ENCODE measurements at regions not wholly inside any gene's neighbourhood (a gene's known extent, or its start where the extent isn't known, plus 50 kb on each side); places are given as distances from the start of the nearest gene placed in this dataset.

- DNase-seq, result no peak
Measured at GRCh38 chr12:84376320-84376719, 536.3 kb downstream of the SLC6A15 start.

GRCh38 chr12:84375449-84376170, 537.0 kb downstream of the SLC6A15 start:
- DNase-seq, result peak; percentile 70

GRCh38 chr12:84362552-84362897, 550.1 kb downstream of the SLC6A15 start:
- DNase-seq, result no peak

DNA sequence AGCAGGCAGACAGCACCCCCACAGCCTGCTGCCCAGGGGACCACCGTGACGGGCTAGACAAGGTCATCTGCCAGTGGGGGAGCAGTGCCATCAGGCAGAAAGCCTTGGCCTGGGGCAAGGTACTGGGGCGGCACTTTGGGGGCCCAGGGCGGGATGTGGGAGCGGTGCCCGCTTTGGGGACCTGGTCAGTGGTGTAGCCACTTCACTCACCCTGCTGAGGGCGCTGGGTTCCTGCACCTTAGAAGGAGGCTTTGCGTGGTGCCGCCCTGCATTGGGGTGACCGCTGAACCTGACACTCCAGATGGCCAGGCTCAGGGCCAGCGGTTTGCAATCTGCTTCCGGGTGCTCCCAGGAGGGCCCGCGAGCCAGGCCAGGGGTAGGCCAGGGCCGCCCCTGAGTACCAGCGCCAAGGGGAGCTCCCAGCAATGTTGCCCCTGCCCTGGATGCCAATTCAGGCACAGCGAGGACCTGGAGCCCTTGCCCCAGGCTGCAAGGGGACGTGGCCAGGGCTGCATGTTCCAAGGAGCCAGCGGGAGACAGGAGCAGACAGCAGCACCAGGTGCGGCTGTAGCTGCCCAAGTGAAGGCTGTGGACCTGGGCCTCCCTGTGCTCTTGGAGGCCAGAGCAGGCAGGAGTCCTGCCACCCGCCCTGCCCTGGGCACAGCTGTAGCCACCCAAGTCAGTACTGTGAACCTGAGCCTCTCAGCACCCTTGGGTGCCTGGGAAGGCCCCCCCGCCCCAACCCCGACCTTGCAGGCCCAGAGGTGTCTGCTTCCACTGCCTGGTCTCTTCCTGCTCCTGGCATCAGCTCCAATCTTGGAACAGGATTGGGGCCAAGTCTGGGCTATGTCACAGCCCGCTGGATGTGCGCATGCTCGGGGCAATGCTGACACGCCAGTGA, 550.7 kb downstream of the SLC6A15 start:
- no peak for DNase-seq

GRCh38 chr12:84357314-84357713, 555.3 kb downstream of the SLC6A15 start:
- DNase-seq, result no peak

GRCh38 chr12:84356224-84356623, 556.4 kb downstream of the SLC6A15 start:
- DNase-seq, result no peak

DNA sequence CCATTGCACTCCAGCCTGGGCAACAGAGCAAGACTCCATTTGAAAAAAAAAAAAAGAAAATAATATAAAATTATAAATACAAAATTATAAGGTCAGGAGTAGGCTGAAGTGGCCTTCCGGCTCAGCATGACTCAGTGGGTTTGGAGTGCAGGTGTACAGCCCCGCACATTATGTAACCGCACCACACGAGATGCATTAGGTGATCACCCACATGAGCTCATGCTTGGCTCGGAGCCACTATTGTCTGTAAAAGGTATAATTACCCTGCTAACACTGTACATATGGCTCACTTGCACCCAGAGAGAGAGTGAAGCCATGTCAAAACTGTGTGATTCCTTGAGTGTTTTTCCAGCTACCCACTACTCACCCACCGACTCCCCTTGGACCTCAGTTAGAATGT, 557.0 kb downstream of the SLC6A15 start:
- DNase-seq, result no peak

- no peak for DNase-seq
Measured at GRCh38 chr12:84348582-84348981, 564.0 kb downstream of the SLC6A15 start.

- no peak for DNase-seq
Measured at GRCh38 chr12:84341467-84342193, 571.0 kb downstream of the SLC6A15 start.

GRCh38 chr12:84336231-84336630, 576.4 kb downstream of the SLC6A15 start:
- no peak for DNase-seq

DNA sequence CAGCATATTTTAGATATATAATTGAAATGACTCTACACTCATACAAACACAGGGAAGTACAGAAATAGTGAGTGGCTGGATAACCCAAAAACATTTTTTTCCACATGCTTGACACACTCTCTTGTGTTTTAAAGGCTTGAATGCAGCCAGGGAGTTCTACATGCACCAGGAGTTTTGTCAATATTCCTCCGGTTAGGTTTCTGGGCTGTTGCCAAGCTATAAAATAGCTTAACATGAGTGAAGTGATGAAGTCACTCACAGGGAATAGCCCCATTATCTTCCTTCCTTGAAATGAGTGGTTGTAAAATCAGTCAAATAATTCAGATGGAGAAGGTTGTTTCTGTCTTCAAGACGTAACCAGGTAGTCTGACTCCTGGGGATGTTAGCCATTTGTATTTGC, 582.7 kb downstream of the SLC6A15 start:
- DNase-seq, result peak; percentile 21

GRCh38 chr12:84315926-84316325, 596.7 kb downstream of the SLC6A15 start:
- DNase-seq, result no peak

DNA sequence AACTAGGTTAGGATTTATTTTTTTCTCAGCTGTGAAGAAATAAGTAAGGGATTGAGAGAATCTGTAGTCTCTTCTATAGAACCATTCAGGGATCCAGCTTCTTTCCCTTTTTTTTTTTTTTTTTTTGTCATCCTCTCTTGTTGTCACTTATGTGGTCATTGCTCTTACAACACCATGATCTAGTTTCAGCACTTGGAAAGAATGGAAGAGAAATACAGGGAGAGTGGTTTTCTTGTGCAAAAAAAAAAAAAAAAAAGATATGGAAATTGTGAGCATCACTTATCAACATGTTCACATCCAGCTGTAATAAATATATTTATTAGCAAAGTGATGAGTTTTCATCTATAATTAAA, 599.3 kb downstream of the SLC6A15 start:
- no peak for DNase-seq

DNA sequence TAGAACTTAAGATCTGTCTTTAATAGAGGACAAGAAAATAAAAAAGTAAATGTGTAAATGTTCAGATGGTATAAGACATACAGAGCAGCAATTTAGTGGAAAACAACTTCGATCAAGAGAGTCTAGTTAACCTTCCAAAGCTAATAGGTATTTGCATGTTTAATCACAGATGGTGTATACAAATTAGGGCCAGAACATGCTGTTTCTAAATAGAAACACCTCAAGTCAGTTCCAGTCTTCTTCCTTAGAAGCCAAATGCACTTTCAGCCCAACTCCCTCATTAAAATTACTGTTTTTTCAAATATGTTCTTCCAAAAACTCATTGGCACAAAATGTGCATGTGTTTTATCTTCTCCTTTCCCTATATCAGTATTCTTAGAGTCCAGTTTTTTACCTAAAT, 604.4 kb downstream of the SLC6A15 start:
- no peak for DNase-seq

- DNase-seq, result no peak
Measured at GRCh38 chr12:84305144-84305543, 607.5 kb downstream of the SLC6A15 start.

DNA sequence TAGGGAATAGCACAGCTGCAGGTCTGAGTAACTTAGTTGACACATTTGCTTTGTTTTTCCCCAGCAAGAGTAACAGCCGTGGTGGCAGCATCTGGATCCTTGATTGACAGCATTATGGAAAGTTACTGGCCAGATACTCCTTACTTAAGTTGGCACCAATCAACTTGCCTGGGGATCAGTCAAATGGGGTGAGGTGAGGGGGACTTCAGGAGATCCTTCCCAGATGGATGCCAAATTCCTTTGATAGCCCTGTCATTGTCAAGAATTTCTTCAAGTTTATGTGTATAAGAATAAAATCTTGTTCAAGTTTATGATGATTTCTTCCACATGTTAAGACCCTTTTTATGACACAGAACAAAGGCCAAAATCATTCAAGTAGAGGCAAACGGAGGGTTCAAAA, 618.4 kb downstream of the SLC6A15 start:
- DNase-seq, result peak; percentile 13

GRCh38 chr12:84290168-84290567, 622.4 kb downstream of the SLC6A15 start:
- DNase-seq, result no peak

DNA sequence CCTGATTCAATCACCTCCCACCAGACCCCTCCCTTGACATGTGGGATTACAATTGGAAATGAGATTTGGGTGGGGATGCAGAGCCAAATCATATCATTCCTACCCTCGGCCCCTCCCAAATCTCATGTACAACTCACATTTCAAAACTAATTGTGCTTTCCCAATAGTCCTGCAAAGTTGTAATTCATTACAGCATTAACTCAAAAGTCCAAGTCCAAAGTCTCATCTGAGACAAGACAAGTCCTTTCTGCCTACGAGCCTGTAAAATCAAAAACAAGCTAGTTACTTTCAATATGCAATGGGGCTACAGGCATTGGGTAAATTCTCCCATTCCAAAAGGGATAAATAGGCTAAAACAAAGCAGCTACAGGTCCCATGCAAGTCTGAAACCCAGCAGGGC, 634.6 kb downstream of the SLC6A15 start:
- no peak for DNase-seq

DNA sequence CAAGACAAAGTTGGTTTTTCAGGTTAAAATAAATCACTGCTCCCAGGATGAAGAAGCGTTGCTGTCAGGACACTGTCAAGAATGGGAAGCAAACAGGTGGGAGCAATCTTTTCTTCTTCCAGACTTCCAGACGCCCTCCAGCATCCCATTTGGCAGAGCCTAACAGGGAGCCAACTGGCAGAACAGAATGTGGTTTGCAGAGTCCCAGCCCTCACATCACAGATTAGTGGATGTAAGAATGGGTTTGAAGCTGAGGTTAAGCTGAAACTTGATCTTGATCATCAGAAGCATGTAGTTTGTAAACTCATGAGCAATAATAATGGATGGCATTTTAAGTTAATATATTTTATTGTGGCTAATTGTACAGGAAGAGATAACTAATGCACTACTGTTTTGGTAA, 636.4 kb downstream of the SLC6A15 start:
- peak; percentile 6 for DNase-seq

DNA sequence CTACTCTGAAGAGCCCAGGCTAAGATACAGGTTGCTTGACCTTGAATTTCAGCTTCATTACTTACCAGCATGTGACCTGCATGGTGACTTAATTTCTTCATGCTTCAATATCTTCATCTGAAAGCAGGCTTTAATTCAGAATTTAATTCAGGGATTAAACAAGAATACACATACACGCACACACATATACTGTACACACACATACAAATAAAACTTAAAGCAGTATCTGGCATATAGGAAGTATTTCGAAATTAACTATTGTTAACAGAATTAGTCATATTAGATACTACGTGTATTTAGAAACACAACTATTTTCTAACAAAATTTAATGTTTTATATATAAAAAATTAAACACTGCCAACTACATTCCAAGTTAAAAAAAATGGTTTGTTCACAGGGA, 640.3 kb downstream of the SLC6A15 start:
- no peak for DNase-seq

- no peak for DNase-seq
Measured at GRCh38 chr12:84270470-84271140, 642.0 kb downstream of the SLC6A15 start.

DNA sequence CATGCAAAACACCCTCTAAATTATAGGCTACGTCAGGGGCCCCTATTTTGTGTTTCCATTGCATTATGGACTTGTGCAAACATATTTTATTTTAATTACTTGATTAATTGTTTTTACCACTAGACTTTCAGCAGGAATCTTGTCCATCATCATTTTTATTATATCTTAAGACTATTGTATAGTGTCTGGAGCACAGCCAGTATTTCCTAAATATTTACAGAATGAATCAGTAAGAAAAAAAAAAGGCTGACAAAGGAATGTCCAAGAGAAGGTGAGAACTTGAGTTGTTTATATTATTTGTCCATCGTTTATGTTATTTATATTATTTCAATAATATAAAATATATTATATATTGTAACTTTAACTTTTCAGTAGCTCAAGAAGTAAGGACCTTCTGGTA, 664.7 kb downstream of the SLC6A15 start:
- no peak for DNase-seq

DNA sequence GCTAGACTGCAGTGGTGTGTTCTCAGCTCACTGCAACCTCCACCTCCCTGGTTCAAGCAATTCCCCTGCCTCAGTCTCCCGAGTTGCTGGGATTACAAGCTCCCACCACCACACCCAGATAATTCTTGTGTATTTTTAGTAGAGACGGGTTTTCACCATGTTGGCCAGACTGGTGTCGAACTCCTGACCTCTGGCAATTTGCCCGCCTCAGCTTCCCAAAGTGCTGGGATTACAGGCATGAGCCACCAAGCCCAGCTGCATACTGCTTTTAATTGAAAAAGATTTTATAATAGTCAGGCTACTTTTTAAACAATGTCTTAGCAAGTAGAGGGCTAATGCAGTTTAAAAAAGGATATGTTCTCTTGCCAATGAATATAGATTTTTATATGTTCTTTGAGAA, 668.9 kb downstream of the SLC6A15 start:
- DNase-seq, result no peak

Data from tongue (tissue), 1 donor.